Left lung (tissue), 4 donors: ENCODE measurements at regions not wholly inside any gene's neighbourhood (a gene's known extent, or its start where the extent isn't known, plus 50 kb on each side); places are given as distances from the start of the nearest gene placed in this dataset.

ENCODE experiments used
- ATAC-seq: fragments of 200-7000 bp; cut with Tn5 transposase; one replicate; pipeline ENCODE4 v1.9.1; 2020; ENCODE audit warnings: moderate library complexity
- DNase-seq, 4 donors: peaks; one replicate each; pipeline ENCODE4 v3.0.0-alpha.2; 2013 to 2020
- H3K27ac ChIP-seq, 2 donors: fragments of 200-600 bp; sonication (generic) in 1 of 2; one replicate each; pipeline versions ENCODE4 v1.5.0 to v1.8.0; 2020 to 2021
- H3K27me3 ChIP-seq, 2 donors: fragments of 200-600 bp; sonication (generic) in 1 of 2; one replicate each; pipeline versions ENCODE4 v1.5.0 to v1.8.0; 2020 to 2021
- H3K36me3 ChIP-seq, 2 donors: fragments of 200-600 bp; sonication (generic) in 1 of 2; one replicate each; pipeline versions ENCODE4 v1.5.0 to v1.8.0; 2020 to 2021
- H3K4me1 ChIP-seq, 2 donors: fragments of 200-600 bp; one replicate each; pipeline ENCODE4 v1.8.0; 2021
- H3K4me3 ChIP-seq, 2 donors: fragments of 200-600 bp; sonication (generic) in 1 of 2; one replicate each; pipeline versions ENCODE4 v1.5.0 to v1.8.0; 2020 to 2021; ENCODE audit warnings: mild to moderate bottlenecking in 1 of 2
- H3K9me3 ChIP-seq, 2 donors: fragments of 200-600 bp; sonication (generic) in 1 of 2; one replicate each; pipeline versions ENCODE4 v1.5.0 to v1.8.0; 2020 to 2021
- CTCF ChIP-seq, 2 donors: fragments of 200-600 bp; sonication (generic) in 1 of 2; IDR thresholded peaks; one replicate each; pipeline versions ENCODE4 v1.5.0 to v1.8.0; 2021; ENCODE audit warnings: antibody characterized with exemption in 2 of 2
- intact Hi-C, 2 donors: fragments of 100-400 bp; cut with DNase I; formaldehyde crosslinking; loops; one replicate each; pipeline versions ENCODE4 v1.11.2 to v1.14.2; 2022
- donor health status: DM: no; HTN: yes; CAD: no.
- donor health status: DM: no; HTN: no; CAD: no.

GRCh38 chr1:4345094-4345493 lies 309.3 kb upstream of the AJAP1 start:
- DNase-seq, result no peak
- TF ChIP-seq CTCF (IDR thresholded peaks at IDR 0.05), result no peak
- intact Hi-C loops, result no loop called here
- Histone ChIP-seq H3K27me3 (no peaks in the 10 kb centered on the region), H3K4me1 (no peaks in the 10 kb centered on the region), H3K36me3 (no peaks in the 10 kb centered on the region), H3K4me3 (no peak overlapping the region), H3K9me3 (peaks cover 0 to 21% of the 10 kb centered on the region in 2 donors), H3K27ac (no peak overlapping the region)
- ATAC-seq, result no peak

DNA sequence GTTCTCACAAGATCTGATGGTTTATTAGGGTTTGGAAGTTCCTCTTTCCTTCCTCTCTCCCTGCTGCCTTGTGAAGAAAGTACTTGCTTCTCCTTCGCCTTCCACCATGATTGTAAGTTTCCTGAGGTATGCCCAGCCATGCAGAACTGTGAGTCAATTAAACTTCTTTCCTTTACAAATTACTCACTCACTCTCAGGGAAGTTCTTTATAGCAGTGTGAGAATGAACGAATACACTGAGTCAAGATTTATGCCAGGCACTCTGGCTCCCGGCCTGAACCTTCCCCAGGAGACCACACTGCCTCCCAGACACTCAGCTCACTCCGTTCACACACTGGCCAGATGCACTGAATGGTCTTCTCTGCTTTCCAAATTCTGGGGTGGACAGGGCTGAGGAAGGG lies 308.3 kb upstream of the AJAP1 start:
- Histone ChIP-seq H3K36me3 (no peaks in the 10 kb centered on the region), H3K4me3 (no peak overlapping the region), H3K27ac (no peak overlapping the region), H3K4me1 (no peaks in the 10 kb centered on the region), H3K27me3 (peaks cover 0 to 3% of the 10 kb centered on the region in 2 donors), H3K9me3 (peaks cover 0 to 12% of the 10 kb centered on the region in 2 donors)
- DNase-seq, result no peak
- intact Hi-C loops, result no loop called here
- no peak for ATAC-seq
- TF ChIP-seq CTCF (IDR thresholded peaks at IDR 0.05), result no peak

DNA sequence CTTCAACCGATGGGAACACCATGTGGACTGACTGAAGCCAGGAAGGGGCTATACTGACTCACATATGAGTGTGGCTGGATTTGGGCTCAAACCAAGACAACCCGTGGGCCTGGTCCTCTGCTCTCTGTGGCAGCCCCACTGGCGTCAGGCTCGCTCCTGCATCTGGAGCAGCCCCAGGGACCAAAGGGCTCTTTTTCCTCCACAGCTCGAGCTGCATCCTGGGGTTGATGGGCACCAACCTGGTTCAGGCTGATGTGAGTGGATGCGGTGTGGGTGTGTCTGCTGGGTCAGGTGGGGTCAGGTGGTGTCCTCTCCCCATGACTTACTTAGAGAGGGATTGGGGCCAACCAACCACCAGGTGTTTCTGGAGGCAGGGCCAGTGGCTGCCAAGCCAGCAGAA lies 303.0 kb upstream of the AJAP1 start:
- Histone ChIP-seq H3K4me1 (no peaks in the 10 kb centered on the region), H3K9me3 (no peaks in the 10 kb centered on the region), H3K27ac (no peak overlapping the region), H3K36me3 (no peaks in the 10 kb centered on the region), H3K4me3 (no peak overlapping the region), H3K27me3 (peaks cover 0 to 23% of the 10 kb centered on the region in 2 donors)
- ATAC-seq (no peak), DNase-seq (no peak)
- TF ChIP-seq CTCF (IDR thresholded peaks at IDR 0.05), result no peak
- intact Hi-C loops, result no loop called here

GRCh38 chr1:4353090-4353856 lies 301.1 kb upstream of the AJAP1 start:
- ATAC-seq, result no peak
- intact Hi-C loops, result no loop called here
- Histone ChIP-seq H3K27me3 (peaks cover 0 to 38% of the 10 kb centered on the region in 2 donors), H3K4me3 (no peak overlapping the region), H3K27ac (no peak overlapping the region), H3K36me3 (no peaks in the 10 kb centered on the region), H3K9me3 (no peaks in the 10 kb centered on the region), H3K4me1 (no peaks in the 10 kb centered on the region)
- no peak for TF ChIP-seq CTCF (IDR thresholded peaks at IDR 0.05)
- no peak for DNase-seq

DNA sequence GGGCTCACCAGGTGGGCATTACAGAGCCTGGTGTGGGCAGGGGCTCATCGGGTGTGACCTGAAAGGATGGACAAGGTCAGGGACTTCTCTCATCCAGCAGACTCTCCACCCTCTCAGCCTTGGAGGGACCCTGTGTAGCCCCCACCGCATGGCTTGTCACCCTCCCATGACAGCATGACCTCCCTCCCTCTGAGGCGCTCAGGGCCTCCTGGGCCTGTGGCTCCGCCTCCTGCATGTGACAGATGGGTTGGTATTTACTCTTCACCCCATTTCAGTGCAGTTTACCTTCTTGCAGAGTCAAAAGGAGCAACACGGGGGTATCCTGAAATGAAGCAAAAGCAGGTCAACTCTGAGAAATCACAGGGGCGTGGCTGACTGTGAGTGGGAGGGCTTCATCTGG lies 298.6 kb upstream of the AJAP1 start:
- Histone ChIP-seq H3K4me3 (no peak overlapping the region), H3K9me3 (no peaks in the 10 kb centered on the region), H3K27me3 (peaks cover 0 to 52% of the 10 kb centered on the region in 2 donors), H3K4me1 (no peaks in the 10 kb centered on the region), H3K27ac (no peak overlapping the region), H3K36me3 (no peaks in the 10 kb centered on the region)
- ATAC-seq (no peak), DNase-seq (no peak)
- intact Hi-C loops, result no loop called here
- TF ChIP-seq CTCF (IDR thresholded peaks at IDR 0.05), result no peak
